RWPE1 (cell line): ENCODE measurements at regions not wholly inside any gene's neighbourhood (a gene's known extent, or its start where the extent isn't known, plus 50 kb on each side); places are given as distances from the start of the nearest gene placed in this dataset.

ENCODE experiments used
- CTCF ChIA-PET: fragments of 350-600 bp; sonication (Branson Sonifier 250); formaldehyde crosslinking; extraction: SDS; loops from one replicate; lab custom pipeline; 2021; lab: Yijun Ruan, JAX
- POLR2A ChIA-PET: fragments of 400-600 bp; formaldehyde crosslinking; extraction: SDS; loops from one replicate; lab custom pipeline; 2020; ENCODE audit warnings: antibody characterized with exemption; ENCODE audit not compliant: low non-redundant PET; lab: Yijun Ruan, JAX
- DNase-seq: peaks from one replicate; pipeline ENCODE4 v3.0.0; 2012; ENCODE audit warnings: low spot score
- H3K27ac ChIP-seq: fragments of 450-650 bp; 2 replicates; pipeline ENCODE4 v1.5.1; 2017
- TF ChIP-seq, protein P1 (sequence below): fragments of 450-650 bp; conservative IDR thresholded peaks from 2 replicates; pipeline ENCODE4 v1.5.1; 2017; ENCODE audit warnings: low read depth, mild to moderate bottlenecking

DNA sequence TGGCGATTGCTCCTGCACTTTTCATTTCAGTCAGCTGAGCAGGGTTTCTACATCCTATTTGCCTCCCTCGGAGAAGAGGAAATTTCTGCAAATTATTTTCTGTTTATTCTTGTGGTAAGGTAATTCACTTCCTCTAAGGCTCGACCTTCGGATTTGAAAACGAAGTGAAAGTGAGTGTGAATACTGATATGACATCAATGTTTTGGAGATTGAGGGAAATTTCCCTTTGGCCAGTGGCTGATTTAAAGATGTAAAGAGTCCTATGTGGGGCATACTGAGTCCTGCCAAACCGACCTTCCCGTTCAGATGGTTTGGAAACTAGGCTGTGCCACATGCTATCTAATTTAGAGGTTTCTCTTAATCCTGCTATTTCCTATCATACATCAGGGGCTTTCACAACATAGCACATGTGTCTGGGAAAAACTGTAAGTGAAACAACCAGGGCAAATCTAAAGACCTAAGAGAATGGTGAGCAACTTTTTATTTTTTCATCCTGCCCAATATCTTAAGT lies 112.3 kb downstream of the POSTN start:
- TF ChIP-seq, protein P1, sequence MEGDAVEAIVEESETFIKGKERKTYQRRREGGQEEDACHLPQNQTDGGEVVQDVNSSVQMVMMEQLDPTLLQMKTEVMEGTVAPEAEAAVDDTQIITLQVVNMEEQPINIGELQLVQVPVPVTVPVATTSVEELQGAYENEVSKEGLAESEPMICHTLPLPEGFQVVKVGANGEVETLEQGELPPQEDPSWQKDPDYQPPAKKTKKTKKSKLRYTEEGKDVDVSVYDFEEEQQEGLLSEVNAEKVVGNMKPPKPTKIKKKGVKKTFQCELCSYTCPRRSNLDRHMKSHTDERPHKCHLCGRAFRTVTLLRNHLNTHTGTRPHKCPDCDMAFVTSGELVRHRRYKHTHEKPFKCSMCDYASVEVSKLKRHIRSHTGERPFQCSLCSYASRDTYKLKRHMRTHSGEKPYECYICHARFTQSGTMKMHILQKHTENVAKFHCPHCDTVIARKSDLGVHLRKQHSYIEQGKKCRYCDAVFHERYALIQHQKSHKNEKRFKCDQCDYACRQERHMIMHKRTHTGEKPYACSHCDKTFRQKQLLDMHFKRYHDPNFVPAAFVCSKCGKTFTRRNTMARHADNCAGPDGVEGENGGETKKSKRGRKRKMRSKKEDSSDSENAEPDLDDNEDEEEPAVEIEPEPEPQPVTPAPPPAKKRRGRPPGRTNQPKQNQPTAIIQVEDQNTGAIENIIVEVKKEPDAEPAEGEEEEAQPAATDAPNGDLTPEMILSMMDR = no peak
- no peak for DNase-seq
- CTCF ChIA-PET = no interaction called here
- no peak overlapping the region for H3K27ac ChIP-seq
- POLR2A ChIA-PET = no interaction called here

DNA sequence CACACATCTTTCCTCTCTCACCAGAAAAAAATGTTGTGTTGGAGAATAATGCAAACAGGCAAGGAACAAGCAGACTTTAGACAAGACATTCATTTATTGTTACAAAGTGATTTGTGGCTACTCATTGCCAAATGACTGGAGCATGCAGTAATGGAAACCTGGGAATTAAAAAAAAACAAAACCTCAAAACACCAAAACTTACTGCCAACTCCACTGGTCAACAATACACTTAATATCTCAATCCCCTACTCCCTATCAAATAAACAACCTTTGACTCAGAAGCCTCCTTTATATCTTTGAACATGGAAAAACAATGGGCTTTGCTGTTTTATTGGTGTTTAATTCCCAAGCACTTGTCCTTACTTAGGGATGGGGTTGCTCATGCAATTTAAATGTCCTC lies 112.8 kb downstream of the POSTN start:
- DNase-seq = no peak
- TF ChIP-seq, protein P1 = no peak
- POLR2A ChIA-PET = no interaction called here
- no peak overlapping the region for H3K27ac ChIP-seq
- CTCF ChIA-PET = interaction anchor here (0.7 kb wide), 1 partner anchor 820 kb away, joined by 3 read pairs; no protein-coding TSS in a partner anchor

DNA sequence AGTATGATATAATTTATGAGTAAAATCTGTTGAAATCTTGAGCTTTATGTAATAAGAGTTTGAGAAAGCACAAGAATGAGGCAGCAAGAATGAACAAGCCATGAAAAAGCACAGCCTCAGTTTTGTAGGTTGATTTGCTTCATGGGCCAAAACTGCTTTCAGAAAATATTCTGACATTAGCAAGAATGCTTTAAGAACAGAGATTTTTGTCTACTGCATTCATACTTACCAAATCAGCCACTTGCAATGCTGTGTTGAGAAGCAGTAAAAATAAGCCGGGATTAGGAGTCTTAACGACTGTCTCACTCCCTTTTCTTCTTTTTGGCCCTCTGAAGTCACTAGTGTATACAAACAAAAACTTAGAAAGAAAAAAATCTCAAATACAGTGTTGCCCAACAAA lies 114.5 kb downstream of the POSTN start:
- TF ChIP-seq, protein P1 = no peak
- CTCF ChIA-PET = no interaction called here
- POLR2A ChIA-PET = no interaction called here
- H3K27ac ChIP-seq = no peak overlapping the region
- no peak for DNase-seq

DNA sequence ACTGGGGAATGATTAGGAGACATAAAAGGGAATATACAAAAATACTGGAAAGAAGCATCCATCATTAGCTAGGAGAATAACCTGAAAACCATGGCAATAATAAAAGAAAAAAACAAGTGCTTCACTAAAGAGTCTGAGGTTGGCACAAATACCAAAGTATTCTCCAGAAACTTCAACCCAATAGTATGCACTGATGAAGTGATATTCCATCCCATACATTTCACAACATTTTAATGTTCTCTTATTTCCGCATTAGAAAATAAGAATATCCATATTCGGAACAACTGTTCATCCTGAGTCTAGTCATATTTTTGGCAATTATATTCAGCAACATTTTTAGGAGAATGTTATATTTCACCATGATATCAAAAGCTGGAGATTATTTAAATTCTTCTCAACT lies 116.2 kb downstream of the POSTN start:
- TF ChIP-seq, protein P1 = no peak
- CTCF ChIA-PET = no interaction called here
- POLR2A ChIA-PET = no interaction called here
- no peak overlapping the region for H3K27ac ChIP-seq
- no peak for DNase-seq

DNA sequence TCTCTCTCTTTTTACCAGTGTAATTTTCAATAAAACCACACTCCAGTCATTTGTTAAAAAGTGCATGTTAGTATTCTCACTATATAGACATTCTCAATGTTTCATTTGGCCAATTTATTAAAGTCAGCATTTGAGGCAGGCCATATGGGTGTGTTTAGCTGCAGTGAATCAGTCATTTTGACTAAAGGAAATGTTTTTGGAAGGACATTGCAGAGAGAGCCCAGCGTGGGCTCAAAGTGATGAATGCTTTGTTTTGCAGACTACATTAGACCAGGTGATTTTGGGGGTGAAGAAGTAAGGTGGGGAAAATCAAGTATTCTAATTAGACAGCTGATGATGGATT lies 116.7 kb downstream of the POSTN start:
- DNase-seq = no peak
- ChIA-PET POLR2A (no interaction called here), CTCF (no interaction called here)
- TF ChIP-seq, protein P1 = no peak
- no peak overlapping the region for H3K27ac ChIP-seq

DNA sequence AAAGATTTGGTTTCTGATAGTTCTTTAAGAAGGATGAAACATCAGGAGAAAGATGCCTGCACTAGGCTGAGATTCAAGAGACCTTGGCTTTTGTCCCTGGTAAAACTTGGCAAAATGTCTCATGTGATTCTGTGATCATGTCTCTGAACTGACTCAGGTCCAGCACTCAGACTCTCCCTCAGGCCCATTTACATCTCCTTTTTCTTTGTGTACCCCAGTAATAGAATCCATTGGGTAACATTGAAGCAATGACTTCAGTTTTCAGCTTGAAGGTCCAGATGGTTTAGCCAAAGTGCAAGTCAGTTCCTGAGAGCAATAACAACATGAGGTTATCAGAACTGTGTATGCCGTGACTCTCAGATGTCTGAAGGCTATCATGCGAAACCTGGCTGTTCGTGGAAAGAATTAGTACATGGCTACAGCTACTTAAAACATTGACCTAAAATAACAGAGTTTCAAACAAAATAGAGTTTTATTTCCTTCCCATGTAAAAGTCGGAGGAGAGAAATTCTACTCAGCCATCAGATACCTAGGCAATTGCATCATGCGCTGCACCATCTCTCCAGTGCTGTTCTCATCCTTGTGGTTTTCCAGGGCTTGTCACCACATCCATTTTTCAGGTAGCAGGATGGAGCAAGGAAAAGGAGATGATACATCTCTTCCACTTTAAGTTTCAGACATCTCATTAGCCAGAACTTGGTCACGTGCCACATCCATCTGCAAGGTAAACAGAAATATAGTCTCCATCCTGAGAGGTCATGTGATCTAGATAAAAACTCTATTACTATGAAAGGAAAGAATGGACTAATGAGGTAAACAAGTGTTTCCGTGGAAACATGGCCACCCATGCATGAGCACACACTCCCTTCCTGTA lies 117.3 kb downstream of the POSTN start:
- TF ChIP-seq, protein P1 = no peak
- CTCF ChIA-PET = no interaction called here
- no peak for DNase-seq

More for the DNA sequence above, 117.3 kb downstream of the POSTN start:
- H3K27ac ChIP-seq = no peak overlapping the region
- POLR2A ChIA-PET = no interaction called here
